Fibroblast of upper back skin (primary cell): ENCODE measurements at regions not wholly inside any gene's neighbourhood (a gene's known extent, or its start where the extent isn't known, plus 50 kb on each side); places are given as distances from the start of the nearest gene placed in this dataset.

Experiments used
- DNase-seq: peaks from one replicate; pipeline ENCODE4 v3.0.0-alpha.2; 2013

GRCh38 chr6:7041511-7042026, 66.2 kb upstream of the RREB1 start:
- no peak for DNase-seq

GRCh38 chr6:7042056-7042653, 65.6 kb upstream of the RREB1 start:
- peak; percentile 27 for DNase-seq

GRCh38 chr6:7042654-7043545, 64.9 kb upstream of the RREB1 start:
- no peak for DNase-seq

- DNase-seq, result no peak
Observed at GRCh38 chr6:7045331-7045730, 62.4 kb upstream of the RREB1 start.

GRCh38 chr6:7045746-7046145, 62.0 kb upstream of the RREB1 start:
- no peak for DNase-seq

GRCh38 chr6:7047128-7047527, 60.6 kb upstream of the RREB1 start:
- peak; percentile 81 for DNase-seq

- peak; percentile 37 for DNase-seq
Observed at GRCh38 chr6:7047966-7048365, 59.8 kb upstream of the RREB1 start.

GRCh38 chr6:7048894-7049293, 58.9 kb upstream of the RREB1 start:
- DNase-seq, result no peak

- DNase-seq, result no peak
Observed at GRCh38 chr6:7050004-7050403, 57.8 kb upstream of the RREB1 start.

- peak; percentile 86 for DNase-seq
Observed at GRCh38 chr6:7050872-7051779, 56.6 kb upstream of the RREB1 start.

GRCh38 chr6:7051780-7052442, 55.9 kb upstream of the RREB1 start:
- peak; percentile 49 for DNase-seq

- DNase-seq, result peak; percentile 89
Observed at GRCh38 chr6:7052443-7053011, 55.2 kb upstream of the RREB1 start.

GRCh38 chr6:7053125-7053774, 54.5 kb upstream of the RREB1 start:
- DNase-seq, result no peak
